NCI-H128 (cell line): ENCODE measurements at regions not wholly inside any gene's neighbourhood (a gene's known extent, or its start where the extent isn't known, plus 50 kb on each side); places are given as distances from the start of the nearest gene placed in this dataset.

Experiments
- DNase-seq: peaks from one replicate; lab custom pipeline; 2025; ENCODE audit not compliant: unreplicated experiment; lab: John Stamatoyannopoulos, UW

DNA sequence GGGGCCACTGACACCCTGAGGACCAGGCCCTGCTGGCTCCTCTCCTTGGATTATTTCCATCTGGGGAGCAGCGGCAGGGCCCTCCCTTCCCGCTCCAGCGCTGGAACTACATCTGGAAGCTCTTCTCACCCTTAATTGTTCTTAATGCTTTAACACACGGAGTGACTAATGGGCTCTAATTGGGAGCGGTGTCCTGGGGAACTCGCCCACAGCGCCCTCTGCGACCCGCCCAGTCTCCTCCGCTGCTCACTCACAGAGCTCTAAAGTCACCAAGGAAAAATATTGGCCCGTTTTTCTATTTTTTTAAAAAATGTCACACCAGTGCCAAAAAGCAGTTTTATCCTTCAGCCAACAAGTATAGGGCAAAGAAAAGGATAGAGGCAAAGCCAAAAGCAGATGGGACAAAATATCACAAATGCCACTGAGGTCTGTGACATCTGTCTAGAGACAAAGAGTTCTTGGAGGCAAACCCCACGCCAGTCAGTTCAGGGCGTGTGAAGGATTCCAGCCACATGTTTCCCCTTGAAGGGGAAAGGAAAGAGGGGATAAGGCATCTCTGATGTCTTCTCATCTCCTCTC, 134.7 kb downstream of the RBFOX3 start:
- no peak for DNase-seq

DNA sequence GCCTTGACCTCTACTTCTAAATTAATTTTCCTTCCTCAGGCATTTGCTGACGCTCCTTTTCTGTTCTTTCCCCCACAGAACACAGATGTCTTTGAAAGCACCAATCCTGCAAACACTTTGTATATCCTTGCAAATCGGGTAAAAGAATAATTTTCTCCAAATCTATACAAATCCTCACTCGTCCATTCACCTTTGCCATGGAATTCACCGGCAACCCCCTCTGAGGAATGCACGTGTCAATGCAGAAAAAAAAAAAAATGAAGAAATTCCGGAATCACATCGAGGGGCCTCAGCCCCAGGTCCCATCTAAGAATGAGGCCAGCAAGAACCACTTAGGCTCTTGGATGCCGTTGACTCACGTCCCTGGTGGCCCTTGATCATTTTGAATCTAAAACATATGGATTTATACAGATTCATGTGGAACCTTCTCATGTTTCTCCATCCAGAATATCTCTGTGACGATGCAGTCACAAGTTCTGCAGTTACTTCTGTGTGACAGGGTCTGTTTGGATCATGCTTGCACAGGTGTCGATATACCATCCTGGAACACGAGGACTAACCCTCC, 136.9 kb downstream of the RBFOX3 start:
- no peak for DNase-seq

DNA sequence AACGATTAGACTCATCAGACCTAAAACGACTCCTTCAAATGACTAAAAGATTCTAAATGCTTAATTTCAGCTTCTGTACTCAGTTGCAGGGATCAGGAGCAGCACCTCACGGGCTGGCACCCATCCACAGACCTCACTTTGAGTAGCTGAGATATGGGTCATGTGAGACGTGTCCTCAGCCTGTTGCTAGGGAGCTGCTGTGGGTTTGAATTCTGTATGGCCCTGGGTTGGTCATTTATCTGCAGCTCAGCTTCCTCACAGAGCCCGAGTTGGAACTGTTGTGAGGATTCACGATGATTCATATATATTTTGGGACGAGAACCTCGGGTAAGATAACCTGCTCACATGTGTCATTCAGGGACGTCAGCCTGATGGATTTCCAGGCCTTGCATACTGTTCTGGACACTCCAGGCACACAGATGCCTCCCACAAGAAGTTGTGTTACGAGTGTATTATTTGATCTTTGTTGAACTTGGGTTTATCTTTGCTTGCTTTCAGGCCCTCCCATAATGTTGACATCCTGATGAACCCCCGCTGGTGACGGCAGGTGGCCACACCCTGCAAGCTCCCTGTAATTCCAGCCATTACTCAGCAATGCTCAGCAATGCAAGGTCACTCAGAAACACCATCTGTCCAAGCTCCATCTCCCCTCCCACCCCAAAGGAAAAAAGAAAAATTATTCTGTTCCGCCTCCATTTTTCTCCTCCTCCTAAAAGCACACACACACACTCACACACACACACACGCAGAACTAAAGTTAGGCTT, 137.6 kb downstream of the RBFOX3 start:
- no peak for DNase-seq

DNA sequence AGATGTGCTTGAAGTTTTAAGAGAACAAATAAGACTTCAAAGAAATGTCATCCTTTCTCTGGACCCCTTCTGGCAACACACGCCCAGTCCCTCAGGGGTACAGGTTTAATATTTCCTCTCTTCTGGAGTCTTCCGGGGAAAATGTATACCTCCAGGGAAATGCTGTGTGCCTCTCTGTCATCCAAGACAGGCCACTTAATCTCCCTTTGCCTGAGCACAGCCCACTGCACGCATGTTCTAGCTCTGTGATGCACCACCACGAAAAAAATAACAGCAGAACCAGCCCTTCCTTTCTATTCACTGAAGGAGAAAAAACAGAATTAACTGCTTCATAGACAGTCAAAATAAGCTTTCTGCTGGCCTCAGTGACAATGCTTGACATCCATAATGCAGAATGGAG, 140.1 kb downstream of the RBFOX3 start:
- DNase-seq, result no peak

DNA sequence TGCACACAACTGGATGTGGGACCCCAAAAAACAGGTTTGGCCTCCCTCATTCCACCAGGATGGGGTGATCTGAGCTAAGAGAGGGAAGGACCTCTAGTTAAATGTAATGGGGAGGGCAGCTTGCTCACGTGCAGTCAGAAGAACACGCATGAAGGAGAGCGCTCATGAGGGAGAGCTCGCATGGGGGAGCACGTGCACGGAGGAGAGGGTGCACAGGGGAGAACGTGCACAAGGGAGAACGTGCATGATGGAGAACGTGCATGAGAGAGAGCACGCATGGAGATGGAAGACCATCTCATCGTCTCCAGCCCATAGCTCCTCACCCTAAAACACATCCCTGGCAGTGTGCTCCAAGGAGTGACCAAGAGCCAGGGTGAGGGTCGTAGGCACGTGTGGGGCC, 141.2 kb downstream of the RBFOX3 start:
- no peak for DNase-seq

DNA sequence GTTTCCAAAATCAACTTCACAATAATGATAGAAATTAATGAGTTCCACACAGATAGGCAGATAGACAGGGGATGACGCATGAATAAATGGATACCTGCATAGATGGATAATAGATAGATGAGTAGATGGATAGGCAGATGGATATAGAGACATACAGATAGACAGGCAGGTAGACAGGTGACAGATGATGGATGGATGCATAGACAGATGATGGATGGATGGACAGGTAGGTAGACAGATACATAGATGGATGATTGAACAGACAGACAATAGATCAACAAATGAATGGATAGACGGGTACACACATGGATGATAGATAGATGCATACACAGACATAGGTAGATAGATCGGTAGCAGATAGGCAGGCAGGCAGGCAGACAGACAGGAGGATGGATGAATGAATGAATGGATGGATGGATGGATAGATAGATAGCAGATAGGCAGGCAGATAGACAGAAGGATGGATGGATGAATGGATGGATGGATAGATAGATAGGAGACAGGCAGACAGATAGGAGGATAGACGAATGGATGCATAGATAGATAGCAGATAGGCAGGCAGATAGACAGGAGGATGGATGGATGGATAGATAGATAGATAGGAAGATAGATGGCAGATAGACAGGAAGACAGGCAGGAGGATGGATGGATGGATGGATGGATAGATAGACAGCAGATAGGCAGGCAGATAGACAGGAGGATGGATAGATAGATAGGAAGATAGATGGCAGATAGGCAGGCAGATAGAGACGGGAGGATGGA, 142.5 kb downstream of the RBFOX3 start:
- DNase-seq, result no peak

DNA sequence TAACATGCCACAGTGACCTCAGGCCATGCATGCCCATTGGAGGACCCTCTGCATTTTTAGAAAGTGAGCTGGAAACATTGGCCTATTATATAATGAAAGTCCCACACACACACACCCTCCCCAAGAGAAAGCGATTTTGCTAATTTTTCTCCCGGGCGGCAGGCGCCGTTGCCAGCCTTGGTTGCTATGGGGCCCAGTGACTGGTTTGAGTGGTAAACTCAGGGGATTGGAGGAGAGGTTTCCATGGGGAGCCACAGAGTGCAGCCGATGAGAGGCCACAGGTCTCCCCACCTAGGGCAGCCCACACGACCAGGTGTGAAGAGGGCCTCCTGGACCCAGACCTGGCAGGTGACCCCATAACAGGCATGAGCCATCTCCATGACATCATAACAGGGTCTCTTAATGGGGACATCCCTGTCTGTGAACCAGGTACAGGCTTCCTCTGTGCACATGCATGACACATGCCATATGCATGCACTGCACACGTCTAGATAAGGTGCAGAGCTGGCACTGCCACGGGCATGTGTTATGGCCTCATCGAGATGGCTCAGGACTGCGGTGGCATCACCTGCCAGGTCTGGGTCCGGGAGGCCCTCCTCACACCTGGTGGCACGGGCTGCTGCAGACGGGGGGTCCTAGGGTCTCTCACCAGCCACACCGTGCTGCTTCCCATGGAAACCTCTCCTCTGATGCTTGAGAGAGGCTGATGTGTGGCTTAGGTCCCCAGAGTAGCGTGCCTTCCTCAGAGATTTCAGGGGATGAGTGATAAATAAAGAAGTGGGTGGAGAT, 144.1 kb downstream of the RBFOX3 start:
- no peak for DNase-seq

DNA sequence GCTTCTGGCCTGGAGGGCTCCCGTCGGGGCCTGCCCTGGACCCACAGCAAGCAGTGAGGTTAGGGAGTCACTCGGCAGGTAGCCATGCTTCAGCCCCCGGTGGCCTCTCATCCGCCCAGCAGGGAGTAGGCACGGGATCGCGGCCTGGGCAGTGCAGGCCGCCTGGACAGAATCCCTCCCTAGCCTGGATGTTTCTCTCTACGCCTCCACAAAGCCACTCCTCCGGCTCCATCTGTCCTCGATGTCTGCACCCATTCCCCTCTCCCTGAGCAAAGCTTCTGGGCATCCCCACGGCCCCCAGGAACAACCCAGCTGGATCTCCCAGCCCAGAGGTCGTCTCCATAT, 145.2 kb downstream of the RBFOX3 start:
- no peak for DNase-seq

DNA sequence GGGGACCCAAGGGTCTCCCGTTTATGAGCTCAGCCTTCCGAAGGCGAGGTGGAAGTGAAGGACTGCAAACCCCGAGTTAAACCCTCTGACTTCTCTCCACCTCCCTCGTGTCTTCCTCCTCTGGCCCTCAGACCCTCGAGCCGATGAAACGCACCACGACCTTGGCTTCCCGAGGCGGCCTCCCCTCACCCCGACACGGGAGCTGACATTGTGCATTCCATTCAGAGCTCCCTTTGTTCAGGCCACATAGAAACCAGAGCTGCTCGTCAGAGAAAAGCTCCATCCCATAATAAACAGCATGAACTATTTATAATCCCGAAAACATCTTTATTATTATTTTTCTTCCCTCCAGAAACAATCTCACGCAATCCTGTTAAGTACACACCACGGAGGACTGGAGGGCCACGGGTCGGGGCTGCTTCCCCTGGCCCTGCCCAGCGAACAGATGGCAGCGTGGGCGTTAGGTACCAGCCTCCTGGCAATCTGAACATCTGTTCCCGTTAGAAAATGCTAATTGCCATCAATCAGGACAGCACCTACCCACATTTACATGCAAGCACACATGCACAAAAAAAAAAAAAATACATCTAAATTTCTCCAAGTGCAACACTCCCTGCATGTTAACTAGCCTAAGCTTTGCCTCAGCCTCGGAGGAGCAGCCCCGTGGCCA, 145.7 kb downstream of the RBFOX3 start:
- no peak for DNase-seq

DNA sequence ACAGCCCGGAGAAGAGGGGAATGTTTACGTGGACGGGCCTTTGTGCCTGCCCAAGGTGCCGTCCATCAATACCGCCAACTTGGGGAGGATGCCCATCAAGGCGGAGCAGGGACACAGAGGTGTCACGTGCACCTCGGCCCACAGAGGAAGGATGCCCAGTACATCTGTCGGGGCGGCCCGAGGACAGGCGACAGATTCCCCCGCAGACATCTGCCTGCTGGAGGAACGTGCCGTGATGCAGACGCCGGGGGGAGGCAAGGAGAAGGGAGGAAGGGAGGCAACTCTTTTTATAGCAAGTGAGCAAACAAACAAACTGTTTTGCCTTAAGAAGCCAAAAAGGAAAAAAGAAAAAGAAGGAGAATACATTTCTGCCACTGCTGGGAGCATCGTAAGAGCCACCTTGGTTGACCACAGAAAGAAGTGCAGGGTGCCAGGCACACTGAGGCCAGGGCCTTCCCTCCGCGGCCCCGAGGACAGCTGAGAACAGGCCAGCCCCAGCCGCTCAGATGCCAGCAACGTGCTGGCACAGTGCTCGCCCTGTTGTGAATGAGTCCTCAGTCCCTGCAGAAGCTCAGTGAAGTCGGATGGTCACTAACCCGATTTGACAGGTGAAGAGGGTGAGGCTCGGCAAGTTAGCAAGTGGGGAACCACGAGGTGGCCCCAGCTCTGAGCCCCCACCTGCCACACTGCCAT, 146.4 kb downstream of the RBFOX3 start:
- no peak for DNase-seq

DNA sequence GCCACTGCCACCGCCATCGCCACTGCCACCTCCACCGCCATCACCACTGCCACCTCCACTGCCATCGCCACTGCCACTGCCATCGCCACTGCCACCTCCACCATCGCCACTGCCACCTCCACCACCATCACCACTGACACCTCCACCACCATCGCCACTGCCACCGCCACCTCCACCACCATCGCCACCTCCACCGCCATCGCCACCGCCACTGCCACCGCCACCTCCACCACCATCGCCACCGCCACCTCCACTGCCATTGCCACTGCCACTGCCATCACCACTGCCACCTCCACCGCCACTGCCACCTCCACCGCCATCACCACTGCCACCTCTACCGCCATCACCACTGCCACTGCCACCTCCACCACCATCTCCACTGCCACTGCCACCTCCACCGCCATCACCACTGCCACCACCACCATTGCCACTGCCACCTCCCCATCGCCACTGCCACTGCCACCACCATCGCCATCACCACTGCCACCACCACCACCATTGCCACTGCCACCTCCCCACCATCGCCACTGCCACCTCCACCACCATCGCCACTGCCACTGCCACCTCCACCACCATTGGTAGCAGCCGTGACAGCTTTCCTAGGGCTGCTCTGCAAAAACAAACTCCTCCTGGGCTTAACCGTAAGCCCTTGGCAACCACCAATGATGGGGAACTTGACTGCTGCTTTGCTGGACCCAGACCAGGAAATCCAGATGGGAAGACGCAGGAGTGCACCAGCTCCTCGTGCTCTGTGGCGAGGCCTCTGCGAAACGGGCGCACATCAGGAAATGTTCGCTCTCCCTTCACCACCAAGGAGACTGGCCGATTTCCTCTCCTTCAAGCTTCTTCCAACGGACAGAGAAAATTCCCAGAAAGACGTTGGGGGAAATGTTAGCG, 147.2 kb downstream of the RBFOX3 start:
- no peak for DNase-seq

DNA sequence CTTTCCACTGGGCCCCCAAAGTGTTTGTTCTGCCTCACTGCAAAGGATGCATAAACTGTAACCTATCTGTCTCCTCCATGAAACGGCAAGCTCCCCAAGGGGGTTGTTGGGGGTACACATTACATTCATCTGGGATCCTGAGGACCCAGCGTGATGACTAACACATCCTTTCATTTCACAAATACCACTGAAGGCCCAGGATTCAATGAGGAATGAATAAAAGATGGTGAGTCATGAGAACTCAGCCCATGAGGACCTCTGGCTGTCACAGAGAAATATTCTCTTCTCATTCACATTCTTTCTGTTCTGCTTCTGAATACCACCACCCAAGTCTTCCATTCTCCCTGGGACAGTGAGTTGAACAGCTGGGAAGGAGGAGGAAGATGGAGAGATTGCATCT, 149.8 kb downstream of the RBFOX3 start:
- DNase-seq, result no peak

DNA sequence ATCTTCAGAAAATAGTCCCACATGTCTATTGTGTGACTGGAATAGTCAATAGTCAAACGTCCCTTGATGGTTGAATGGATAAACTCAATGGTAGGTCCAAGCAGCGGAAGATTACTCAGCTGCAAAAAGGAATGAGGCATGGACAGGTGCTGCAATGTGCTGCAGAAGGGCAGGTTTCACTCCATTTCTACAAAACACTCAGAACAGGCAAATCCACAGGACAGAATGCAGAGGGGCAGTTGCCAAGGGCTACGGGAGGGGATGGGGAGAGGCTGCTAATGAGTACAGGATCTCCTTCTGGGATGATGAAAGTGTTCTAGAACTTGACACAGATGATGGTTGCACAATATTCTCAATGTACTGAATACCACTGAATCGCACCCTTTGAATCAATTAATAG, 151.0 kb downstream of the RBFOX3 start:
- no peak for DNase-seq

DNA sequence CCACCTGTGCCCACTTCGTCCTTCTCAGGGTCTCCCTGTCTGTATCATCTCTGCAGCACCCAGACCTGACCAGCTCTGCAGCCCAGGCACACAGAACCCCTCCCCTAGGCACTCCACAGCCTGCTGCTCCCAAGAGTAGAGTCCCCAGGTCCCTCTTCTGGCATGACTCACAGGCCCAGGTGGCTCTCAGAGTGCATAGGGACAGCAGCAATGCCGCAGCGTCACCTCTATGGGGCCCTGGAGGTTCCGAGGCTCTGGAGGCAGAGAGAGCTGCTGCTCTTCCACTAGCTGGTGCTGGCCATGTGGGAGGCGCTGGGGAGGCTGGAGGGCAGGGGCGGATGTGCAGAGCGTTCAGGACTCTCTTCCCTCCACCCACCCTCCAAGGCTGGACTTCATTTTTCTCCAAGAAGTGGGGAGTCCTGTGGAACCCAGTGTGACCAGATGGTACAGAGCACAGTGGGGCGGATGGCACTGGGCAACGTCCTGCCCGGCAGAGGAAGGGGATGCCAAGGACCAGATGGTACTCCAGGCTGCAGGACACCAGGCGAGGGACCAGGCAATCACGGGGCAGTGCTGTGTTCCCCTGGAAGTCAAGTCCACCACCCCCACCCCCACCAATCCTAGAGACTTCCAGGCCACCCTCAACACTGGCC, 151.7 kb downstream of the RBFOX3 start:
- no peak for DNase-seq

DNA sequence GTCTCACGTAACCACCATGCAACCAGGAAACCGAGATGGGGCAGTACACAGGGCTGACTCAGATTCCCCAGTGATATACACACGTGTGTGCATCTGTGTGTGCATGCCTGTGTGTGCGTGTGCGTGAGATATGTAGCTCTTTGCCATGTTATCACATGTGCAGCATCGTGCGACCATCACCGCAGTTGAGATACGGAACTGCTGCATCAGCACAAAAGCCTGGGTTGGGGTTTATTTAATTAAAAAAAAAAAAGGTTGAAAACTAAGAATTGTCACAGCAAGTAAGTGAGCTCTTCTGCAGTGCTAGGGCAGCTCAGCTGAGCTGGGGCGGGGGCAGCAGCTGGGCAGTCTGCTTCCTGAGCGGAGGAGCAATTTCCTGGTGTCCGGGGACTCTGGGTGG, 152.5 kb downstream of the RBFOX3 start:
- no peak for DNase-seq

DNA sequence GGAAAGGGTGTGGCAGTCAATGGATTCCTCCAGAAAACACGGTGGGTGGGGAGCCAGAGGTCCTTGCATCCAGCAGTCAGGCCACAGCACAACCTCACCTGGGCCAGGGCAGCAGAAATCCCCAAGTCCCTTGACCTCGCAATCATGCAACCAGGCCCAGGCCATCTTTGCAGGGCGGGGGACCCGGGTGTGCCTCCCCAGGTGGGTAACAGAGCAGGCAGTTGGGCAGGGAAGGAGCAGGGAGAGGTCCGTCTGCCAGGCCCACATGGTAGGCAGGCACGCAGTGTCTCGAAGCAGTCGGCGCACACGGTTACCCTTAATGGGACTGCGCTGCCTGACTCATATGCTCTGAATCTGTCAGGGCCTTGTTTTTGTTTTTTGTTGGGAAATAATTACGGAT, 153.0 kb downstream of the RBFOX3 start:
- DNase-seq, result no peak

DNA sequence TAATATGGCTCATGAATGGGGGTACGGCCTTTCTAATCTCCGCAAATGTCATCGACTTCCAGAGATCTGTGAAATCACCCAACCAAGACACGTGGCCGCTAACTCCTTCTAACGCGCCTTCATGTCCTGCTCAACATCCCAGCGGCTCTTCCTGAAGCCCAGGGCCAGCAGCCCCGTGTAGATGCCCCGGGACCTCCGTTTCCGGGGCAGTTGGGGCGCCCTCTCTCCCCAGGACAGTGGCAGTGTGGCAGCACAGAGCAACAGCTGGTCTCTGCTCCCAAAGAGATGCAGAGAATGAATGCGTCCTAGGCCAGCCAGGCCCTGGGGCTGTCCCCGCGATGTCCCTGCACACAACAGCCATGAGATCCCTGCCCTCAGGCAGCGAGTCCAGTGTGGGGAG, 153.5 kb downstream of the RBFOX3 start:
- DNase-seq, result no peak

DNA sequence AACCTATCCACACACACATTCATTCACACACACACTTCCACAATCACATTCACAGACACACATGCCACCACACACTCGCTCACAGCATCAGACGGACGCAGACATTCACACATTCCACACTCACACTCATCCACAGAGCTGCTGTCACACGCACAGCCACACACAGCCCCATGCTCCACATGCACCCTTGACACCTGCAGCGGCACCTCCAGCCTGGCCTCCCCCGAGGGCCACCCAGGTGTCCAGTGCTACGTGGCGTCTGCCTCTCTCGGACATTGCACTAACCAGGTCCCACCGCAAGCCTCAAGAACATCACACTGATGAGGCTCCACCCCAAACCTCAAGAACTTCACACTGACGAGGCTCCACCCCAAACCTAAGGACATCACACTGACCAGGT, 155.2 kb downstream of the RBFOX3 start:
- DNase-seq, result no peak

DNA sequence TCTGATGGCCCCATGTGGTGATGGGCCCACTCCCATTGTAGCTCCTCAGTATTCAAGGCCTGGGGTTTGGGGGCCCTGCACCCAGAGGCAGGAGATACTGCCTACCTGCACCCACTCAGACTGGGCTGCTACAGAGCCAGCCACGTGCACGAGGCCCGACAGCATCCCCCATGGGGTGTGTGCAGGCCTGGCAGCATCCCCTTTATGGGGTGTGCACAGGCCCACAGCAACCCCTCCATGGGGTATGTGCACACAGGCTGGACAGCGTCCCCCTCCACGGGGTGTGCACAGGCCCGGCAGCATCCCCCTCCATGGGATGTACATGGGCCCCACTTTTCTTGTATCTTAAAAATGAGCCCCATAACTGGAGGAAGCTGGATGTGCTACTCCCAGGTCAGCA, 156.0 kb downstream of the RBFOX3 start:
- no peak for DNase-seq
